Progenitor cell of endocrine pancreas (in vitro differentiated cells): ENCODE measurements at regions not wholly inside any gene's neighbourhood (a gene's known extent, or its start where the extent isn't known, plus 50 kb on each side); places are given as distances from the start of the nearest gene placed in this dataset.

Source experiments
- DNase-seq: peaks from one replicate; pipeline ENCODE4 v3.0.0; 2021; ENCODE audit warnings: low spot score; ENCODE audit not compliant: unreplicated experiment
- H3K27ac Mint-ChIP-seq: 2 replicates; pipeline ENCODE4 v1.8.0; 2021; ENCODE audit warnings: mild to moderate bottlenecking, moderate library complexity, mixed read lengths
- H3K27me3 Mint-ChIP-seq: 2 replicates; pipeline ENCODE4 v1.8.0; 2021; ENCODE audit warnings: mixed read lengths
- H3K36me3 Mint-ChIP-seq: 2 replicates; pipeline ENCODE4 v1.8.0; 2022; ENCODE audit warnings: mixed read lengths; ENCODE audit not compliant: insufficient read depth
- H3K4me1 Mint-ChIP-seq: 2 replicates; pipeline ENCODE4 v1.8.0; 2021; ENCODE audit warnings: low read depth, mixed read lengths
- H3K4me3 Mint-ChIP-seq: 2 replicates; pipeline ENCODE4 v1.8.0; 2021; ENCODE audit warnings: low read depth, mild to moderate bottlenecking, moderate library complexity, mixed read lengths
- H3K9me3 Mint-ChIP-seq: 2 replicates; pipeline ENCODE4 v1.8.0; 2021; ENCODE audit warnings: low read depth, mixed read lengths
- TF ChIP-seq, protein P1 (sequence below): fragments of 200-600 bp; sonication (generic); IDR thresholded peaks from one replicate; pipeline ENCODE4 v1.5.0; 2021; ENCODE audit warnings: antibody characterized with exemption, mild to moderate bottlenecking; ENCODE audit not compliant: unreplicated experiment

DNA sequence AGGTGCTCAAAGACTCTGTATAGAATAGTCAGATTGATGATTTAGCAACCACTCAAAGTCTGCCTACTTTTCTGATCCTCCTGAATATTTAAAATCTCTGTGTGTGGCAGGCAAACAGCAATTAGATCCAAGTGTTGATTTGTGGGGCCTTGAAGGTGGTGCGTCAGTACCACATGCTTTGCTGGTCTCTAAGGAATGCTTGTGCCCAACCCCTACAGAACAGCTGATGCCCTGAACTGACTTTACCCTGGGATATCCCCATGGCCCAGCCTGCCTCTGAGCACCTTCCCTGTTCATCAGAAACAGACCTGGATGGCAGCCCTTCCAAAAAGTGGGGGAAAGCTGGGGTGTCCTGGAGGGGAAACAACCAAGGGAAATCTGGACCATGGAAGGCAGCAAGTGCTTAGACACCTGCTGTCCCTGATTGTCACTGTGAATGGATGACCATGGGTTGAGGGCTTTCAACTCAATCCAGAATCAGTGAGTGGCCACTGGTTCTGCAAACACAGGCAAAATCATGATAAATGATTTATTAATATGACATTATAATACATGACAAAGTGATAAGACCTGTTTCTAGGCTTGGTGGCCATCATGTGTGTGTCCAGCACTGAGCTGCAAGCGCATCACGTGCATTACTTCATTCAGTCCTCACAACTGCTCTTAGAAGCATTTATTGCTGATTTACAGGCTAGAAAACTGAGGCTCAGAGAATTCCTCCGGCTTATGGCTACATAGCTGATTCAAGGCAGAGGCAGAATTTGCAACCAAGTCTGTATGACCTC lies 76.1 kb upstream of the TPM1 start:
- DNase-seq: no peak
- TF ChIP-seq, protein P1, sequence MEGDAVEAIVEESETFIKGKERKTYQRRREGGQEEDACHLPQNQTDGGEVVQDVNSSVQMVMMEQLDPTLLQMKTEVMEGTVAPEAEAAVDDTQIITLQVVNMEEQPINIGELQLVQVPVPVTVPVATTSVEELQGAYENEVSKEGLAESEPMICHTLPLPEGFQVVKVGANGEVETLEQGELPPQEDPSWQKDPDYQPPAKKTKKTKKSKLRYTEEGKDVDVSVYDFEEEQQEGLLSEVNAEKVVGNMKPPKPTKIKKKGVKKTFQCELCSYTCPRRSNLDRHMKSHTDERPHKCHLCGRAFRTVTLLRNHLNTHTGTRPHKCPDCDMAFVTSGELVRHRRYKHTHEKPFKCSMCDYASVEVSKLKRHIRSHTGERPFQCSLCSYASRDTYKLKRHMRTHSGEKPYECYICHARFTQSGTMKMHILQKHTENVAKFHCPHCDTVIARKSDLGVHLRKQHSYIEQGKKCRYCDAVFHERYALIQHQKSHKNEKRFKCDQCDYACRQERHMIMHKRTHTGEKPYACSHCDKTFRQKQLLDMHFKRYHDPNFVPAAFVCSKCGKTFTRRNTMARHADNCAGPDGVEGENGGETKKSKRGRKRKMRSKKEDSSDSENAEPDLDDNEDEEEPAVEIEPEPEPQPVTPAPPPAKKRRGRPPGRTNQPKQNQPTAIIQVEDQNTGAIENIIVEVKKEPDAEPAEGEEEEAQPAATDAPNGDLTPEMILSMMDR: no peak
- Mint-ChIP-seq H3K27me3 (peaks cover 33% of the 10 kb centered on the region), H3K36me3 (no peaks in the 10 kb centered on the region), H3K4me3 (no peak overlapping the region), H3K9me3 (no peaks in the 10 kb centered on the region), H3K27ac (no peak overlapping the region), H3K4me1 (no peaks in the 10 kb centered on the region)

DNA sequence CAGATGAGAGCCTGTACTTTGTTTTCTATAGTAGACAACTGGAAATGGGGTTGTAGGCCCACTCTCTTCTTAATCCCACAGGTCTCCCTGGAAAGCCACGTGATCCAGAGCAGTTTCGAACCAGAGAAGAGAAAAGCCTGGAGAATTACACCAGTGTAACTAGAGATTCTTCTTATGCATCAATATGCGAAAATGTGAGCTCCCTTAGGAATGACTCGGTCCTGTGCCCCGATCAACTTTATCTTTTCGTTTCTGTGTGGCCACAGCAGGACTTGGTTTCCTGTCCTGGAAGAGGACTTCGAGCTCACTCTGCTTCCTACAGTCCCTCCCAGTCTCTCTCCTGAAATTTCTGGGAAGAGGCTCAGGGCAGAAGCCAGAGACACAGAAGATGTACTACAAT lies 73.8 kb upstream of the TPM1 start:
- Mint-ChIP-seq H3K9me3 (no peaks in the 10 kb centered on the region), H3K4me3 (no peak overlapping the region), H3K4me1 (no peaks in the 10 kb centered on the region), H3K27me3 (peaks cover 22% of the 10 kb centered on the region), H3K27ac (no peak overlapping the region), H3K36me3 (no peaks in the 10 kb centered on the region)
- TF ChIP-seq, protein P1: no peak
- DNase-seq: no peak

DNA sequence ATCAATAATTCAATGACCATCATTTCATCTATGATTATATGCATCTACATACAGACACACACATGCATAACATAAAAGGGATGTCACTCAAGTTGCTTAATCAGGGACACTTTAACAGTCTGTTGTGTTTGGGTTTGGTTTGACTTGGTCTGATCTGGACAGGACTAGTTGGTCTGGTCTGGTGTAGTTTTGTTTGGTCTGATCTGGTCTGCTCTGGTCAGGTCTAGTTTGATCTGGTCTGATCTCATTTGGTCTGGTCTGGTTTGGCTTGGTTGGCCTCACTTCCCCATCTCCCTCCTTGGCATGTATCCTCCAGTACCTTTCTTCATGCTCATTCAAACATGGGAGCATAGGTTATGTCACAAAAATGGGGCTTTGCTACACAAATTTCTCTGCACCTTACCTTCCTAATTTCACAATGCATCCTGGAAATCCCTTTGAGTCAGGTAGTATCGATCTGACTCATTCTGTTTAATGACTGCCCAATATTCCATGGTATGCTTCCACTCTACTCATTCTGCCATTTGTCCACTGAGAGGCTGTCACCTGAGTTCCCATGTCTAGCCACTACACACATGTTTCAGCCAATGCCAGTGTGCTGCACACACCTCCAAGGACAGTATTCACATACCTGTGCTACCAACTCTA lies 73.0 kb upstream of the TPM1 start:
- Mint-ChIP-seq H3K9me3 (no peaks in the 10 kb centered on the region), H3K27me3 (peaks cover 17% of the 10 kb centered on the region), H3K4me3 (no peak overlapping the region), H3K4me1 (no peaks in the 10 kb centered on the region), H3K36me3 (no peaks in the 10 kb centered on the region), H3K27ac (no peak overlapping the region)
- DNase-seq: no peak
- TF ChIP-seq, protein P1: no peak

DNA sequence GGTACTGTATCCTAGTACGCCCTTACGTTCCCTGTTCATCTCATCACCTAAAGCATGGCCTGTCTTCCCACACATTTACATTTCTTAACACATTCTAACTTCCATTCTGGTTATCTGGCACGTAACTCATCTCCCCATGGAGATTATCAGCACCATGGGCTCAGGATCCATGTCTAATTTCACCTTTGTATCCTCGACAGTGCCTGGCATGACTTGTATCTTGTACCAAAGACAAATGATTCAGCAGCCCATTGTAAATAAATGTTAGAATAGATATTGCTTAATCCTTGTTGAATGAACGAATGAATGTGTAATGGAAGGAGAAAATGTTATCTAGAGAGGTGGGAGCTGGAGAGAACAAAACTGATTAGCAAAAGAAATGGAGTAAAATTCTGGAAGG lies 69.7 kb upstream of the TPM1 start:
- TF ChIP-seq, protein P1: no peak
- Mint-ChIP-seq H3K9me3 (no peaks in the 10 kb centered on the region), H3K27ac (no peak overlapping the region), H3K36me3 (no peaks in the 10 kb centered on the region), H3K4me3 (no peak overlapping the region), H3K4me1 (peaks cover 7% of the 10 kb centered on the region), H3K27me3 (peaks cover 8% of the 10 kb centered on the region)
- no peak for DNase-seq

DNA sequence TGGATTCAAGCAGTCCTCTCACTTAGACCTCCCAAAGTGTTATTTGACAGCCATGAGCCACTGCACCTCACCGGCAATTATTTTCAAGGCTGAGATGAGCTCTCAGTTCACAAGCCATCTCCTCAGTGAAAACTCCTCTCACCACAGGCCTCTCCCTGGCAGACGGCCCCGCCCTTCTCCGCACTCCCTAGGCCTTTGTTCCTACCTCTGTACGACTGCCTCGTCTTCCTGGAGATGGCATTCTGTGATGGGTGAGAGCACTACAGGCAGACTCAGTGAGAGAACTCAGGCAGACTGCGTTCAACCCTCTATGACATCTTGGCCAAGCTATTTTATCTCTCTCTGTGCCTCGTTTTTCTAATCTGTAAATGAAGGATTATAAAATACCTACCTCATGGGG lies 67.0 kb upstream of the TPM1 start:
- Mint-ChIP-seq H3K4me1 (peaks cover 7% of the 10 kb centered on the region), H3K27ac (no peak overlapping the region), H3K4me3 (no peak overlapping the region), H3K36me3 (no peaks in the 10 kb centered on the region), H3K9me3 (no peaks in the 10 kb centered on the region), H3K27me3 (peaks cover 3% of the 10 kb centered on the region)
- TF ChIP-seq, protein P1: no peak
- DNase-seq: no peak
